GM21825 (cell line): ENCODE measurements at regions not wholly inside any gene's neighbourhood (a gene's known extent, or its start where the extent isn't known, plus 50 kb on each side); places are given as distances from the start of the nearest gene placed in this dataset.

Source experiments
- ATAC-seq: cut with Tn5 transposase; IDR thresholded peaks from one replicate; pipeline ENCODE4 v1.9.1; 2021; ENCODE audit warnings: mild to moderate bottlenecking, moderate library complexity; ENCODE audit not compliant: unreplicated experiment

DNA sequence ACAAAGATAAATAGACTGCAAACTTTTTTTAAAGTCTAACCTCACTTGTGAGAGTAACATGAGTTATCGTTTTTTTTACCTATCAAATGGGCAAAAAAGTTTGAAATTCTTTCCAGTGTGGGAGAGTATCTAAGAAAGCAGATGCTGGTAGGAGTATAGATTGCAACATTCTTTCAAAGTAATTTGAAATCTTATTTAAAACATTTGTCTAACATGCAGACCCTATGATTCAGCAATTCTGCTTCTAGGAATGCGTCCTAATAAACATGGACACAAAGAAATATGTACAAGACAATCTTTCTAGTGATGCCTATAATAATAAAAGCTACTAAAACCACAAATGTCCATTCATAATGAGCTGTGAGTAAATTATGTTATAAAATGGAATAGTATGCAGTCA lies 110.4 kb upstream of the TMCC3 start:
- ATAC-seq, result no peak

DNA sequence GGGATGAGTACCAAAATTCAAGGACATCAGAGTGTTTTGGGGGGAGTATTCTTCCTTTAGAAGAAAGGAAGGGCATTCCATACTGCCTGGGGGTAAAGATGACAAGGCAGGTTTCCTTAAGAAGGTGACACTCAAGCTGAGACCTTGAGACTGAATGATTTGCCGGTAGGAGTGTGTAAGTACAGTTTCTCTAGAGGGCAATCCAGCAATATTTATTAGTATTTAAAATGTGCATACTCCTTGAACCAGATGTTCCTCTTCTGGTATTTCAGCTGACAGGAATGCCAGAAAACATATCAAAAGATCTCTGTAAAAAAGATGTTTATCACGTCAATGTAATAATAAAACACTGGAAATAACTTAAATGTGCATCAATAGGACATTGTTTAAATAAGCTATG lies 106.4 kb upstream of the TMCC3 start:
- no peak for ATAC-seq

DNA sequence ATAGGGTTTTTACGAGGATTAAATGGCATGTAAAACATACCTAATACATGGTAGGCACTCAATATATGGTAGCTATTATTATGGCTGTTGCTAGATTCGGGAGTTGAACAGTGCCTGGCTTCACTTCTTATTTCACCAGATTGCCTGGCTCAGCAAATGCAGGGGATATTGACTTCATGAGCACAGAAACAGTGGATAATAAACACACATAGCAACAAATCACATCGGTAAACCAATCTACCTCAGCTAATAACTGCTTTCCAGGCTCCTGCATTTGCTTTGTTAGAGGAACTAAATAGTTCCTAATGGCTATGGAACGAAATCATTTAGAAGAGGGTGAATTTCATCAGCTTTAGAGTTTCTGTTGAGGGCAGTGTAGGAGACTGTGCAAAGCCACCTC lies 105.2 kb upstream of the TMCC3 start:
- no peak for ATAC-seq

DNA sequence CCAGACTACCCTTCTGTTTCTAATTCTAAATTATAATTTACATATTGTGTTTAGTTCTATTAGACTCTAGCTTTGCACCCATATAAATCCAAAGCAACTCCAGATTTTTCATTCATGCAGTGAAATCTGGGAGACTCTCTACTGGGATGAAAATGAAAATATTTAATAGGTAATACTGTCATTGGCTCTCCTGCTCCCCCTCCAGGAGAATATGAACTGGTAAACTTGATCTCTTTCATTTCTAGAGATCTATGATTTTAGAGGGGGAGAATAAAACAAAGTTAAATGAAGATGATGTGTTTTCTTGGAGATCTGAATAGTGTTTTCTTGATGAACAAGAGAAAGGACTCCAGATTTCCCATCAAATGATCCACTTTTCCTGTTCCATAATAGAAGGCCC lies 104.3 kb upstream of the TMCC3 start:
- ATAC-seq, result no peak

DNA sequence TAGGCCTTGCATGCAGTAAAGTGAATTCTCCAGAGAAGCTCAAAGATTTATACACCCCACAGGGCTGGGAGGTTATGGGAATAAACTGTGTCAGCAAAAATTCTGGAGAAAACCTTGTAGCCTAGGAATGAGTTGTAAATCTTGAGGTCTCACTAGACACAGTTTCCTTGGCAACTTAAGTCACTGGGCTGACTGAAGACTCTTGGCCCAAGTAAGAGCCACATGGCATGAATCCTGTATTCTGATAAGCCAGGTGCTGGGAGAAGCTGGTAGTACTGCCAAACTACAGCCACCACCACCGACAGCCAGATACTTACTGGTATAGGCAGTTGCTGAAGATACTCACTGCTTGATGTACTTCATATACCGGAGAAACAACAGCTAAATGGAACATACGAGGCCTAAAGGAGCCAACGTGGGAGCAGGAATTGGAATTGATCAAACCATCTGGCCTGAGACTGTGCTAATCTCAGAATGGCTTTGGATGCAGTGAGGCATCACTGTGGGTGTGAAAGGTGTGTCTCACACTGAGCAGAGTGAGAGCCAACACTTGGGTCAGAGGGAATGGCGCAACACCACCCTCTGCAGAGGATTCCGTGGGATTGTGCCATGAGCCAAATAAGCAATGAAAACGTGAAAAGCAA lies 102.8 kb upstream of the TMCC3 start:
- ATAC-seq, result no peak

DNA sequence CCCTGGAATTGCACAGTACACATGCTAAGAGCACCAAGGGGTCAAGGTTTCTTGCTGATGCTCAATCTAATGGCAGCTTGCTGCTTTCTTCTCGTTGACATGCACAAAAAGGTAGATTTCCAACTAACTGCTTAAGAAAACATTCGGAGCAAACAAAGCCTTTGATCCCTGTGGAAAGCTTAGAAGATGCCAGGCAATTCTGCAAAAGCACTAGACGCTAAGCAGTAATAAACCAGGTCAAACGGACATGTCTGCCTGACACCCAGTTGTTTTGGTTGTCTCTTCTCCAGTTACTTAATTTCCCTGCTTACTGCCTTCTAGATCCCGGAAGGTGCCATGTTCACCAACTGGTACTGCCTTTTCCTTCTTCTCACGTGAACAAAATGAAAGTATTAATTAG lies 100.5 kb upstream of the TMCC3 start:
- no peak for ATAC-seq

DNA sequence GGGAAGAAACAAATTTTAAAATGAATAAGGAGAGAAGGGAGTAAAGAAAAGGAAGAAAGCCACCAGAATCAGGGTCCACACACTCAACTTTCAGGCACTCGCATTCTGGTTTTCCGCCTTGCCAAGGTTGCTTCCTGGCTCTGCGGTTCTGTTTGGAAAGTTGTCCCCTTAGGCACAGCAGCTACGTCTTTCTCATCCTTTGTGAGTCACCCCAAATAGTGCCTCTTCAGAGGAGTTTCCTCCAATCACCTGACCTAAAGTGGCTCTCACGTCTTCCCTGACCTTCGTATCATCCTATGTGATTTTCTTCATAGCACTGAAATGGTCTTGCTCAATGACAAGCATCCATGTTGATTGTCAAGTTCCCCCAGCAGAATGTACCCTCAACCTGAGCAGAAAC lies 99.5 kb upstream of the TMCC3 start:
- no peak for ATAC-seq

DNA sequence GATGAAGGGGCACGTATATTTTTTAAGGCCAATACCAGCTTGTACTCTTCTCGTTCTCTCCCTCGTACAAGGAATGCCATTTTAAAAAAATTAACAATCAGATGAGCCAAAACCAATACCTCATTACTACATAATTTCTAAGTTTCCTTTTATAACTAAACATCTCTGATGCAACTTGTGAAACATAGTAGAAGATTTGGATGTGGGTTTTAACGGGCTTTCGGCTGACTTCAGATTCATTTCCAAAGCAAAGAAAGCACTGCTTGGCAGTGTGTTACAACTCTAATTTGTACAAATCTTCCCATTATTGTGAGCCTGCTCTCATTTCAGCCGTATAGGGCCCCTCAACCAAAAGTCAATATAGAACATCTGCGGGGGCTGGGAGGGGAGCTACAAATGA lies 99.1 kb upstream of the TMCC3 start:
- no peak for ATAC-seq

DNA sequence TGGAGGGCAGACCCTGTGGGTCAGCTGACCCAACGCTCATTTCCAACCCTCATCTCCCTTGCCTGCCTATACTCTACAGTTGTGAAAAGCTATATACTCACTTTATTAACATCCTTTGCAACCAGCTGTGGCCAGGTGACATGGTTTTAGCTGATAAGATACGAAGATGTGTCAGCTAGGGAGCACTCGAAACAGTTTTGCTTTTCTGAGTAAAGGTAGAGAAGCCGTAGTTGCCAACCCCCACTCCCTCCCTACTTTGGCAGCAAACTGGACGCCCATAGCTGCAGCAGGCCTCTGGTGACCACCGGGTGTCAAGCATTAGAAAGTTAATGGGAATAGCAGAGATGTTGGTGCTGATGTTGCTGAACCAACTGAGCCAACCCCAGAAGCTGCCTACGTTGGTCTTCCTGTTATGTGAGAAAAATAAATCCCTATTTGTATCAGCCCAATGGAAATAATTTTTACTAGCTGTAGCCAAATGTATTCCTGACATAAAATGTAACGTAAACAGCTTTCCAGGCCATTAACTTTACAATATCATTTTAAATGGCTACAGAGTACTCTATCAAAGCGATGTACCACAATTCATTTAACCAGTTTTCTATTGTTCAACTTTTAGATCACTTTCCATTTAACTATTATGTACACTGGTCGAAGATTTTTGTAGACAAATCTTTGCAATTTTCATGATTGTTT lies 98.5 kb upstream of the TMCC3 start:
- no peak for ATAC-seq

DNA sequence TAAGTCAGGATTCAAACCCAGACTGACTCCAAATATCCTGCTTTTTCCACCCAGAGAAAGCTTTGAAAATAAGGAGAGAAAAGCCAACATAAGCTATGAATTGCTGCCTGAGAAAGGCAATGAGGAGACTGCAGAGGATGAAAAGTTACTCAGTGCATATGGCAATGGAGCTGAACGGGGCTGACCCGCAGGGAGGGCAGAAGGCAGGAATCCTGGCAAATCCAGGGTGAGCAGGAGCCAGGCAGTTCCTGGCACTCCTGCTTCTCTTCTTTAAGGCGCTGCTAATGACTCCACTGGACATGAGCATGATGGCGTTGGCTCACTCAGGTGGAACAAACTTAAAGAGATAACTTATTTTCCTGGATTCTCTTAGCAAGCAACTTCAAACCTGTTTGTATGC lies 95.2 kb upstream of the TMCC3 start:
- no peak for ATAC-seq

DNA sequence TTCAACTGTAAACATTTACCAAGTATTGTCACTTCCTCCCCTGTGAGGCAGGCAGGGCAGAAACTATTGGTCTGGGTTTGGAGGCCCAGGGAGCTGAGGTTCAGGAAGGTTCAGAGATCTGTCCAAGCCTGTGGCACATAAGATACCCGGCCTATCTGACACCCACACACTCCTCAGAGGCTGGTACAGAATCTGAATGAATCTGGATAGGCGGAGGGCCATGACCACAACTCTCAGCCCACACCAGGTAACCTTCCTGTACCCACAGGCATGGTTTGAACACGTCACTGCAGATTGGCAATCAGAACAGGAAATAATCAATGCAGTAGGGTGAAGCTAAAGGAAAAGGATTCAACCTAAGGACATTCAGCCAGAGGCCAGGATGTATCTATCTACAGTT lies 92.8 kb upstream of the TMCC3 start:
- no peak for ATAC-seq

DNA sequence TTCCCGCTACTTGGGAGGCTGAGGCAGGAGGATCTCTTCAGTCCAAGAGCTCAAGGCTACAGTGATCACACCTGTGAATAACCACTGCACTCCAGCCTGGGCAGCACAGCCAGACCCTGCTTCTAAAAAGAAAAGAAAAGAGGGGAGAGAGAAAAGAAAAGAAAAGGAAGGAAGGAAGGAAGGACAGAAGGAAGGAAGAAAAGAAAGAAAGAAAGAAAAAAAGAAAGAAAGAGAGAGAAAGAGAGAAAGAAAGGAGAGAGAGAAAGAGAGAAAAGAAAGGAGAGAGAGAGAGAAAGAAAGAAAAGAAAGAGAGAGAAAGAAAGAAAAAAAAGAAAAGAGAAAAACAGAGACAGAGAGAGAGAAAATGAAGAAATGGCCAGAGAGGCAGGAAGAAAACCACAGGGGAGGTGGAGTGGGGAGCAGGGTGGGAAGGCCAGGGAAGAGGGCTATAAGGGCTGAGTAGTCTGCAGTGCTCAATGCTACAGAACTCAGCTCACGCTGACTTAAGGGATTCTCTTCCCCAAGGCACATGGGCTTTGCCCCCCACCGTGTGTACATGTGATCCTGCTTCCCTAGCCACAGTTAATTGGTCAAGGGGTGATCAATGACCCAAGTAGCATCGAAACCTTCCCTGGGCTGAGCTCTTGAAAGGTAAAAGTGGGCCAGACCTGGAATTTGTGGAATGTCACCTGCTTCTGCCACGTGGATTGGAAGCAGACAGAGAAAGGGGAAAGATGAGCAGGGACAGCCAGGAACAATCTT lies 90.4 kb upstream of the TMCC3 start:
- ATAC-seq, result no peak

DNA sequence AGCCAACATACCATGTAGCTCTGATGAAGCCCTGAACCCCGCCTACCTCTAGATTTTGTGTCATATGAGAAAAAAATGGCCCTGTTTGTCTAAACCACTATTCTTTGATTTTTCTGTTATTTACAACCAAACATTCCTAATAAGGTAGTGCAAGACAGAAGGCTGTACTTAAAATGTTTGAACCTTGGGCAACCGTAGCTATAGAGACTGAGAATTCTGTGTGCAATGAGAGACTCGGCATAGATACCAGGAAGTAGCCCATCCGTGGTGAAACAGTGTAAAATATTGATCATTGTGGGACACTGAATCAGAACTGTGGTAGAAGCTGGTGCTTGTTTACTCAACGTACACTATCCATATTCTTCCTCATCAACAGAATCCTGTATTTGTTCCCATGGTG lies 86.5 kb upstream of the TMCC3 start:
- no peak for ATAC-seq

DNA sequence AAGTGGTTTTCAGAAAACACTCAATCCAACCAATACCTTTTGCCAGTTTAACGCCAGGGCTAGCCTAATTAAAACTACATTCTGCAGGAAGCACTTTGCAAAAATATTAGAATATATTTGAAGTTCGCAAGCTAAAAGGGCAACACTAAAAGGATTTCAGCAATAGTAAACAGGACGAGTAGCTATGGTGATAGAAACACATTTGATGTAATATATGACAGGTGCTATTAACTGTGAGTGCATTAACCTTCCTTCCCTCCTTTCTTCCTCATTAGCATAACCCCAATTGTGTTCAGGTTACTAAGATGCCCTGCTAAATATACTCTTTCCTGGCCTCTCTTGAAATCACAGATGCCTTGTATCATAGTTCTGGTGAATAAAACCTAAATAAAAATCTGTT lies 85.6 kb upstream of the TMCC3 start:
- no peak for ATAC-seq

DNA sequence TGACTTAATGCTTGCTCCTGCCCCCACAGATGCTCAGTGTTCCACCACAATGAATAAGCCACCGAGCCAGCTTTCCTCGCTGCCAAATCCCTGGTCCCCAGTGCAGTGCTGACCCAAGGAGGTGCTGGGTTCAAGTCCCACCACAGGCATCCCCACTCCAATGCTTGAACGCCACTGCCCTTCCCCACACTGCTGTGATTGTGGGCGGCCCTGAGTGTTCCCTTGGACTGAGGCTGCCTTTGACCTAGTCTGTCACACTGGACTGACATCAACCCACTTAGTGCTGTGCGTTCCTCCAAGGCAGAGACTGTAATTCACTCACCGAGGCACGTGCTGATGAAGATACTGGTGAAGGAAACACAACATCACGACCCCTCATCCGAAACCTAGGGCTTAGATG lies 83.4 kb upstream of the TMCC3 start:
- no peak for ATAC-seq

DNA sequence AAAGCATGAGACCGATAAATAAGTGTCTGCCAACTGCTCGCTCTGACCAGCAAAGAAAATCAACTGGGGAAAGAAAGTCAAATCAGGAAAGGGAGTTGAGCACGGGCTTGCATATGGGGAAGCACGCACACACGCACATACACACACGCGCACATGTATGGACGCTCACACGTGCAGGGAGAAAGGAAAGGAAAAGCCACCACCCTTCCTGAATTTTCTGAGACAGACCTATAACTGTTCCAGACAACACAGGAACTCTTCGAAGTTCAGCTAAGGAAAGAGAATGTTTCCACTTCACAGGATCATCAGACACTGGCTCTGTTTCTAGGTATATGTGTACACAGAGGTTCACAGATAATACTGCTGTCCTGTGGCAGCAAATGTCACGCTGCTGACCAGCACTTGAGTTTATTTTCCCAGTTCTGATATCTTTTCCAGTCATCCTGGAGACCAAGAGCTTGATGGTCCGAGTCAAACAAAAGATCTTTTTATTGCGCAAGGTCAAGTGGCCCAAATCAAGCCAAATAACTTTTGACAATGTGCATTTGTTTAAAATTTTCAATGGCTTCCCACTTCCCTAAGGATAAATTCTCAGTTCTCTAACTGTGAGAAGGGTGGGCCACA lies 82.1 kb upstream of the TMCC3 start:
- no peak for ATAC-seq

DNA sequence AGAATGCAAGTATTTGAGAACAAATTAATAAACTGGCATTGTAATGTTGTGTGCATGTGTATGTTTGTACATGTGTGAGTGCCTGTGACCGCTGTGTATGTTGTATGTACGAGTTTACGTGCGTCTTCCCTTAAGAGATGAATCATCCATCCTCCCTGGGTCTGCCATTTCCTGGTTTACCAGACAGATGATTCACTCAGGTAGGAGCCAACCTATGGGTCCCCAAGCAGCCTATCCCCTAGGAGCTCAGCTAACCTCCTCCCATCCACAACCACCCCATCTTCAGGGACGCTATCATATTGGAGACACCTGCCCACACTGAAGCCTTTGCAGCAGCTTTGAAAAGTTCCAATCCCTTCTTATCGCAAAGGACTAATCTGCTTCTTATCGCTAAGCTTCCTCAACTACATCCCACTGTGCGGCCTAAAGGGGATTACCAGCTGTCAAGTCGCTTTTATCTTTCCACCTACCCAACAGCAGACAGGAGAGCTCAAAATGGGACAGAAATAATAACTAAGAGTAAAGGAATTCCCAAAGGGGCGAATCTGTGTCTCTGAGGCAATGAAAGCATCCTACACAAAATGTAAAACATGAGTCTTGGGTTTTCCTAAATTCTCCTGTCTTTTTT lies 81.5 kb upstream of the TMCC3 start:
- no peak for ATAC-seq

DNA sequence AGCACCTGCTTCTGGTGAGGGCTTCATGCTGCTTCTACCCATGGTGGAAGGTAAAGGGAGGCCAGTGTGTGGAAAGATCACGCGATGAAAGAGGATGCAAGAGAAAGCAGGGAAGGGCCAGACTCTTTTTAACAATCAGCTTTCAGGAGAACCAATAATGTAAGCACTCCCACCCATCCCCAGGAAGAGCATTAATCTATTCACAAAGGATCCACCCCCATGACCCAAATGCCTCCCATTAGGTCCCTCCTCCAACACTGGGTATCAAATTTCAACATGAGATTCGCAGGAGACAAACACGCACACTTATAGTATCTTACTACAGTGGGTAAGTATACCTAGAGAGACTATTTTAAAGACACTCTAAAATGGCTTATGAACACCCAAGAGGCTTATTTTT lies 80.5 kb upstream of the TMCC3 start:
- ATAC-seq, result no peak

DNA sequence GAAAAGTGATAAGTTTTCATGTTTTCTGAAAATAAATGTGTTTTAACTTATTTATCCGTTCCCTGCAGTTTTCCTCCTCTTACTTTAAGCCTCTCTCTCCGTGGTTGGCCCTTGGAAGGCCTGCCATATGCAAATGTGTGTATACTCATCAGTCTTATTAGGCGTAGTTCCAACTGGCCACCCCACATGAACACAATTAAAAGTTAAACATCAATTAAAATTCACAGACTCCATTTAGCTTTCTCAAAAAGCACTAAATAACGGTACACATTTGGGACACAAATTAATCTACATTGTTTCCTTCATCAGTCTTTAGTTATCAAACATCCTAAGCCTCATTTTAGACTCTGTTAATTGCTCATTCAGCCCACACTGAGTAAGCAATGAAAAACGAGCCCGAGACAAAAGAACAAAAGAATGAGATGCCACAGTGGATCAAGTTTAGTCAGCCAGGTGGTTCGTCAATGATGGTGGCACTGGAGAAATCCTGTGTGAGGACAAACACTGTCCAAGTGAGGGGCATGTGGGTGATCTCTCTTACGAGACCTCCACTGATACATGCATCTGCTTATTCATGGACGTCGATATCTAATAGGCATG lies 76.0 kb upstream of the TMCC3 start:
- ATAC-seq, result no peak

DNA sequence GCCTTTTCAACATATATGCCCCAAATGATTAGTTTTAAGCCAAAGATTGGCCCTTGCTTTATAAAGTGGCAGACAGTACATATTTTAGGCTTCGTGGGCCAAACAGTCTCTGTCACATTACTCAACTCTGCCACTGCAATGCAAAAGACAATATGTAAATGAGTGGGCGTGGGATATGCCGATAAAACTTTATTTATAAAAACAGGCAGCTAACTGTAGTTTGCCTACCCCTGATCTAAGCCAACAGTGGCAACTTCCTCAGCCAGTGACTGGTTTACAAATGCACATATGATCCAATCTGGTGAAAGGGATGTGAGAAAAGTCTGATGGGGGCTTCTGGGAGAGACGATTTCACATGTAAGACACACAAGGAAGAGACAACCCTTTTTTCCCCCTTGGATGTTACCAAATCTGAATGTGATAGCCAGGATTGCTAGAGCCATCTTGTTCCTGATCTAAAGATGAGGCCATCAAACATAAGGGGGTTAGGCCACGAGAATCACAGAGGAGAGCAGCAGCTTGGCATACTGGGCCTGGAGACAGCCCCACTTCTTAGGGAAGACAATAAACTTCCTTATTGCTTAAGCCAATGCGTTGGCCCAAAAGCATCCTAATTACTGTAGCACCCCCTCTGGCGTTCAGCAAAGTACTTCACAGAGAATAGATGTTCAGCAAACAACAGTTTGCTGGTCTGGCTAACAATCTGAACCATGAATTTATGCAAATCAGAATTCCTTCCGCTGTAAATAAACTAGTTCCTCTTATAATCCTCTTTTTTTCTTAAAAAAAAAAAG lies 75.2 kb upstream of the TMCC3 start:
- no peak for ATAC-seq
